NT2/D1 (cell line): ENCODE measurements at regions not wholly inside any gene's neighbourhood (a gene's known extent, or its start where the extent isn't known, plus 50 kb on each side); places are given as distances from the start of the nearest gene placed in this dataset.

Experiments
- DNase-seq: peaks from one replicate; pipeline ENCODE4 v3.0.0-alpha.2; 2011; ENCODE audit warnings: low read depth, low spot score
- H3K27me3 ChIP-seq: 2 replicates; pipeline ENCODE4 v1.6.0; 2011; ENCODE audit warnings: mild to moderate bottlenecking; ENCODE audit not compliant: insufficient read length, insufficient read depth
- H3K36me3 ChIP-seq: 2 replicates; pipeline ENCODE4 v1.6.1; 2011; ENCODE audit warnings: mild to moderate bottlenecking, low read length, mixed read lengths; ENCODE audit not compliant: insufficient read depth, insufficient read length
- H3K4me1 ChIP-seq: 2 replicates; pipeline ENCODE4 v1.5.1; 2011; ENCODE audit not compliant: insufficient read depth, insufficient read length
- H3K4me3 ChIP-seq: 2 replicates; pipeline ENCODE4 v1.5.1; 2011; ENCODE audit warnings: low read depth; ENCODE audit not compliant: insufficient read length
- H3K9ac ChIP-seq: 2 replicates; pipeline ENCODE4 v1.6.0; 2011; ENCODE audit warnings: low read depth; ENCODE audit not compliant: insufficient read length
- H3K9me3 ChIP-seq: 2 replicates; pipeline ENCODE4 v1.5.1; 2011; ENCODE audit warnings: mild to moderate bottlenecking, low read length; ENCODE audit not compliant: insufficient read depth
- SUZ12 ChIP-seq: IDR thresholded peaks from 2 replicates; pipeline ENCODE4 v1.6.1; 2011; ENCODE audit not compliant: insufficient read length, insufficient read depth; ENCODE audit errors: extremely low read depth
- YY1 ChIP-seq: IDR thresholded peaks from 2 replicates; pipeline ENCODE4 v1.6.1; 2011; ENCODE audit not compliant: insufficient read length, insufficient read depth
- ZNF274 ChIP-seq: IDR thresholded peaks from 2 replicates; pipeline ENCODE4 v1.6.1; 2011; ENCODE audit warnings: mild to moderate bottlenecking, low read depth, low read length

GRCh38 chr6:14396826-14397517, 279.4 kb downstream of the CD83 start:
- DNase-seq = no peak
- no peaks in the 10 kb centered on the region for H3K36me3 ChIP-seq
- peaks cover 47% of the 10 kb centered on the region; the same call in 1 of the 2 replicates for H3K9me3 ChIP-seq
- H3K9ac ChIP-seq = no peak overlapping the region
- H3K4me3 ChIP-seq = no peak overlapping the region
- TF ChIP-seq SUZ12 = no peak
- no peak for TF ChIP-seq YY1
- H3K27me3 ChIP-seq = no peaks in the 10 kb centered on the region
- no peaks in the 10 kb centered on the region for H3K4me1 ChIP-seq

- no peak for DNase-seq
- no peak overlapping the region for H3K9ac ChIP-seq
- no peaks in the 10 kb centered on the region for H3K36me3 ChIP-seq
- no peak for TF ChIP-seq YY1
- peaks cover 49% of the 10 kb centered on the region; the same call in 1 of the 2 replicates for H3K9me3 ChIP-seq
- no peaks in the 10 kb centered on the region for H3K27me3 ChIP-seq
- no peaks in the 10 kb centered on the region for H3K4me1 ChIP-seq
- H3K4me3 ChIP-seq = no peak overlapping the region
Observed at GRCh38 chr6:14397518-14397901, 279.9 kb downstream of the CD83 start.

GRCh38 chr6:14398953-14399352, 281.4 kb downstream of the CD83 start:
- no peak for TF ChIP-seq YY1
- TF ChIP-seq SUZ12 = no peak
- no peak for TF ChIP-seq ZNF274
- H3K36me3 ChIP-seq = no peaks in the 10 kb centered on the region
- no peak overlapping the region for H3K4me3 ChIP-seq

GRCh38 chr6:14399635-14400034, 282.1 kb downstream of the CD83 start:
- Histone ChIP-seq H3K9me3 (peaks cover 49% of the 10 kb centered on the region; the same call in 1 of the 2 replicates), H3K4me3 (no peak overlapping the region), H3K9ac (no peak overlapping the region), H3K27me3 (no peaks in the 10 kb centered on the region), H3K4me1 (no peaks in the 10 kb centered on the region), H3K36me3 (no peaks in the 10 kb centered on the region)
- TF ChIP-seq YY1 = no peak
- TF ChIP-seq ZNF274 = no peak
- no peak for TF ChIP-seq SUZ12
- DNase-seq = no peak

More at GRCh38 chr6:14398953-14399352, 281.4 kb downstream of the CD83 start:
- H3K27me3 ChIP-seq = no peaks in the 10 kb centered on the region
- H3K9ac ChIP-seq = no peak overlapping the region
- no peak for DNase-seq
- H3K4me1 ChIP-seq = no peaks in the 10 kb centered on the region
- peaks cover 49% of the 10 kb centered on the region; the same call in 1 of the 2 replicates for H3K9me3 ChIP-seq

GRCh38 chr6:14401246-14401645, 283.7 kb downstream of the CD83 start:
- no peaks in the 10 kb centered on the region for H3K36me3 ChIP-seq
- peaks cover 49% of the 10 kb centered on the region; the same call in 1 of the 2 replicates for H3K9me3 ChIP-seq
- H3K9ac ChIP-seq = no peak overlapping the region
- DNase-seq = no peak
- no peaks in the 10 kb centered on the region for H3K27me3 ChIP-seq
- H3K4me3 ChIP-seq = no peak overlapping the region
- TF ChIP-seq ZNF274 = no peak
- TF ChIP-seq YY1 = no peak
- TF ChIP-seq SUZ12 = no peak
- no peaks in the 10 kb centered on the region for H3K4me1 ChIP-seq

GRCh38 chr6:14406614-14407331, 289.2 kb downstream of the CD83 start:
- Histone ChIP-seq H3K9ac (no peak overlapping the region), H3K9me3 (peaks cover 4% of the 10 kb centered on the region; the same call in 1 of the 2 replicates), H3K4me1 (no peaks in the 10 kb centered on the region), H3K27me3 (no peaks in the 10 kb centered on the region), H3K36me3 (no peaks in the 10 kb centered on the region), H3K4me3 (no peak overlapping the region)
- no peak for TF ChIP-seq SUZ12
- no peak for TF ChIP-seq YY1
- TF ChIP-seq ZNF274 = no peak
- no peak for DNase-seq

- Histone ChIP-seq H3K9me3 (no peaks in the 10 kb centered on the region), H3K4me1 (no peaks in the 10 kb centered on the region), H3K27me3 (no peaks in the 10 kb centered on the region), H3K9ac (no peak overlapping the region), H3K36me3 (no peaks in the 10 kb centered on the region), H3K4me3 (no peak overlapping the region)
- no peak for DNase-seq
- TF ChIP-seq YY1 (no peak), SUZ12 (no peak), ZNF274 (no peak)
Observed at GRCh38 chr6:14408446-14408845, 290.9 kb downstream of the CD83 start.
